HEK293 (cell line): ENCODE measurements at regions not wholly inside any gene's neighbourhood (a gene's known extent, or its start where the extent isn't known, plus 50 kb on each side); places are given as distances from the start of the nearest gene placed in this dataset.

ENCODE experiments used
- KLF1 ChIP-seq: fragments of 450-650 bp; formaldehyde crosslinking; IDR thresholded peaks from 2 replicates; pipeline ENCODE4 v1.5.1; 2016; ENCODE audit warnings: missing biosample characterization, missing genetic modification characterization
- MEIS1 ChIP-seq: sonication (generic); formaldehyde crosslinking; IDR thresholded peaks from 2 replicates; pipeline ENCODE4 v1.8.1; 2022; ENCODE audit warnings: missing genetic modification reagents, mild to moderate bottlenecking, borderline replicate concordance
- TCF7L2 ChIP-seq: IDR thresholded peaks from 2 replicates; pipeline ENCODE4 v1.6.1; 2011; ENCODE audit warnings: low read depth, mild to moderate bottlenecking, inconsistent platforms, low read length, moderate library complexity, borderline replicate concordance
- TRIM28 ChIP-seq: IDR thresholded peaks from 2 replicates; pipeline ENCODE4 v1.6.1; 2011; ENCODE audit warnings: low read length, control low read depth, borderline replicate concordance
- YY1 ChIP-seq: fragments of 450-650 bp; formaldehyde crosslinking; IDR thresholded peaks from 2 replicates; pipeline ENCODE4 v1.5.1; 2018; ENCODE audit warnings: missing biosample characterization, missing genetic modification characterization
- ZBTB20 ChIP-seq: fragments of 450-650 bp; formaldehyde crosslinking; IDR thresholded peaks from 2 replicates; pipeline ENCODE4 v1.5.1; 2016; ENCODE audit warnings: missing biosample characterization, missing genetic modification characterization
- ZNF239 ChIP-seq: fragments of 450-650 bp; formaldehyde crosslinking; IDR thresholded peaks from 2 replicates; pipeline ENCODE4 v1.5.1; 2016; ENCODE audit warnings: missing biosample characterization, missing genetic modification characterization
- ZNF274 ChIP-seq, 2 experiments: fragments of 200-500 bp in 1 of 2; fragments of 450-650 bp in 1 of 2; sonication (Bioruptor generic) in 1 of 2; formaldehyde crosslinking in 1 of 2; IDR thresholded peaks; 2 replicates each; pipeline versions ENCODE4 v1.5.1 to v1.6.1; 2014 to 2016; ENCODE audit warnings: borderline replicate concordance in 1 of 2, inconsistent platforms in 1 of 2, low read length in 1 of 2, missing biosample characterization in 1 of 2, missing genetic modification characterization in 1 of 2
- TF ChIP-seq, protein P1 (sequence below): fragments of 450-650 bp; formaldehyde crosslinking; IDR thresholded peaks from 2 replicates; pipeline ENCODE4 v1.5.1; 2016; ENCODE audit warnings: missing biosample characterization, missing genetic modification characterization

DNA sequence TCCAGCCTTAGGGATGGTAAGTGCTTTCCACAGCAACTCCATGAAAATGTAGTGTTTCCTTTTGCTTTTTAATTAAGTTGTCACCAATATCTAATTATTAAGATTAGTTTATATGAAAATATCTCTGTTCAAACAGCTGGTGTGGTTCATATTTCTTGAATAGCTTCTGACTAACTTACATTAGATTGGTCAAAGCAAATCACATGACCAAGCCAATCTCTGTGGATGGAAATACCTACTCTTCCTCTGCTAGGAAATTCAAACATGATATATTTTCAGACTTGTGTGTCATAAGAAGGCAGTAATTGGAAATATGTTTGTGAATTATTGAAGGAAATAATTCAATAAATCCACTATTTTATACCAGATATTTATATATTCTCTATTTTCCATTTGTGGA lies 54.6 kb upstream of the CADM2 start:
- TF ChIP-seq TRIM28 = no peak
- TF ChIP-seq, protein P1, sequence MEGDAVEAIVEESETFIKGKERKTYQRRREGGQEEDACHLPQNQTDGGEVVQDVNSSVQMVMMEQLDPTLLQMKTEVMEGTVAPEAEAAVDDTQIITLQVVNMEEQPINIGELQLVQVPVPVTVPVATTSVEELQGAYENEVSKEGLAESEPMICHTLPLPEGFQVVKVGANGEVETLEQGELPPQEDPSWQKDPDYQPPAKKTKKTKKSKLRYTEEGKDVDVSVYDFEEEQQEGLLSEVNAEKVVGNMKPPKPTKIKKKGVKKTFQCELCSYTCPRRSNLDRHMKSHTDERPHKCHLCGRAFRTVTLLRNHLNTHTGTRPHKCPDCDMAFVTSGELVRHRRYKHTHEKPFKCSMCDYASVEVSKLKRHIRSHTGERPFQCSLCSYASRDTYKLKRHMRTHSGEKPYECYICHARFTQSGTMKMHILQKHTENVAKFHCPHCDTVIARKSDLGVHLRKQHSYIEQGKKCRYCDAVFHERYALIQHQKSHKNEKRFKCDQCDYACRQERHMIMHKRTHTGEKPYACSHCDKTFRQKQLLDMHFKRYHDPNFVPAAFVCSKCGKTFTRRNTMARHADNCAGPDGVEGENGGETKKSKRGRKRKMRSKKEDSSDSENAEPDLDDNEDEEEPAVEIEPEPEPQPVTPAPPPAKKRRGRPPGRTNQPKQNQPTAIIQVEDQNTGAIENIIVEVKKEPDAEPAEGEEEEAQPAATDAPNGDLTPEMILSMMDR (tag by site-specific recombination) = no peak
- TF ChIP-seq ZNF239 (tag by site-specific recombination) = no peak
- TF ChIP-seq TCF7L2 = no peak
- TF ChIP-seq ZBTB20 = no peak
- no peak for TF ChIP-seq YY1
- no peak for TF ChIP-seq KLF1 (tag by site-specific recombination)
- TF ChIP-seq MEIS1 = no peak
- TF ChIP-seq ZNF274 (IDR thresholded peaks at IDR 0.05; ENCODE audit: low read length) = no peak
- no peak for TF ChIP-seq ZNF274 (tag by site-specific recombination; IDR thresholded peaks at IDR 0.05; ENCODE audit: borderline replicate concordance)
